Sigmoid colon (tissue), 6 donors: ENCODE measurements at regions not wholly inside any gene's neighbourhood (a gene's known extent, or its start where the extent isn't known, plus 50 kb on each side); places are given as distances from the start of the nearest gene placed in this dataset.

Experiments
- DNase-seq: peaks from one replicate; pipeline ENCODE4 v3.0.0-alpha.2; 2019
- H3K27ac ChIP-seq, 4 donors: fragments of 200-600 bp; sonication (generic); one replicate each; pipeline ENCODE4 v1.5.1; 2016 to 2019; ENCODE audit warnings: mild to moderate bottlenecking in 1 of 4
- H3K27me3 ChIP-seq, 3 donors: fragments of 200-600 bp; sonication (generic); one replicate each; pipeline ENCODE4 v1.5.1; 2019; ENCODE audit warnings: mild to moderate bottlenecking in 1 of 3
- H3K36me3 ChIP-seq, 4 donors: fragments of 200-600 bp; sonication (generic); one replicate each; pipeline ENCODE4 v1.5.1; 2016 to 2019
- H3K4me1 ChIP-seq, 4 donors: fragments of 200-600 bp; sonication (generic); one replicate each; pipeline ENCODE4 v1.5.1; 2017 to 2019
- H3K4me3 ChIP-seq, 4 donors: fragments of 200-600 bp; sonication (generic); one replicate each; pipeline ENCODE4 v1.5.1; 2017 to 2019; ENCODE audit warnings: mild to moderate bottlenecking in 2 of 4, moderate library complexity in 1 of 4
- H3K9me3 ChIP-seq, 4 donors: fragments of 200-600 bp in 3 of 4; sonication (generic) in 3 of 4; one replicate each; pipeline versions ENCODE4 v1.5.1 to v1.6.1; 2013 to 2019
- EP300 ChIP-seq, 4 donors: sonication (generic); formaldehyde crosslinking; IDR thresholded peaks; one replicate each; pipeline ENCODE4 v1.6.1; 2017; ENCODE audit warnings: antibody characterized with exemption in 4 of 4
- POLR2A ChIP-seq, 2 donors: fragments of 450-650 bp; IDR thresholded peaks; one replicate each; pipeline ENCODE4 v1.6.1; 2016; ENCODE audit warnings: antibody characterized with exemption in 2 of 2, mild to moderate bottlenecking in 2 of 2, moderate library complexity in 2 of 2
- POLR2AphosphoS5 ChIP-seq, 4 donors: sonication (generic); formaldehyde crosslinking; IDR thresholded peaks; one replicate each; pipeline ENCODE4 v1.6.1; 2017; ENCODE audit warnings: antibody characterized with exemption in 4 of 4
- WGBS, 2 donors: extraction: QIAGEN DNeasy Blood & Tissue Kit; methylation state at CpG; one replicate each; pipeline ENCODE4 v1.1.7; 2013; 5-methylcytosine and 5-hydroxymethylcytosine counted together
- intact Hi-C: fragments of 100-400 bp; cut with DNase I; formaldehyde crosslinking; loops from one replicate; pipeline ENCODE4 v1.15.1; 2023
- TF ChIP-seq, protein P1 (sequence below), 4 experiments: fragments of 450-650 bp in 3 of 4; fragments of 200-600 bp in 1 of 4; IDR thresholded peaks; one replicate each; pipeline ENCODE4 v1.5.1; 2016 to 2019; ENCODE audit warnings: antibody characterized with exemption in 4 of 4, mild to moderate bottlenecking in 3 of 4, moderate library complexity in 2 of 4
- donor health status: healthy with polysubstance abuse.
- donor health status: healthy.

DNA sequence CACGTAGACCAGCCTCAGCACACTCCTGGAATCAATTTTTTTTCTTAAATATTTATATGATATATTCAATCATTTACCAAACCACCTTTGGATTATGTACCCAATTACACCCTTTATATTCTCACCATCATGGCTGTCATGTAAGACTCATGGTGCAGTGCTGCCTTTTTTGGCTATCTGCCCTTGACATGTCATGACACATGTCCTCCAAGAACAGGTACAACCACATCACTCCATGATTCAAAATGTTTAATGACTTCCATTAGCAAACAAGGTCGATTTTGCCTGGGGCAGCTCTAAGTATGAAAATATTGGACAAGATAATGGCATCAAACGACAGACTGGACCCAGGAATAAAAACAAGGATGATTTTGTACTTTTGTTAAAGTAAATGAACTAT lies 861.1 kb upstream of the ADAMTS5 start:
- H3K4me1 ChIP-seq = peaks cover 0 to 14% (median 11%) of the 10 kb centered on the region in 4 donors
- DNase-seq = no peak
- no peak overlapping the region for H3K27ac ChIP-seq
- no peaks in the 10 kb centered on the region for H3K36me3 ChIP-seq
- no peak for TF ChIP-seq POLR2A (IDR thresholded peaks at IDR 0.05)
- 46 to 63% methylated on average over 3 of the region's 3 CpGs for WGBS, 2 donors
- H3K27me3 ChIP-seq = no peaks in the 10 kb centered on the region
- H3K9me3 ChIP-seq = no peaks in the 10 kb centered on the region
- intact Hi-C loops = no loop called here
- no peak overlapping the region for H3K4me3 ChIP-seq

DNA sequence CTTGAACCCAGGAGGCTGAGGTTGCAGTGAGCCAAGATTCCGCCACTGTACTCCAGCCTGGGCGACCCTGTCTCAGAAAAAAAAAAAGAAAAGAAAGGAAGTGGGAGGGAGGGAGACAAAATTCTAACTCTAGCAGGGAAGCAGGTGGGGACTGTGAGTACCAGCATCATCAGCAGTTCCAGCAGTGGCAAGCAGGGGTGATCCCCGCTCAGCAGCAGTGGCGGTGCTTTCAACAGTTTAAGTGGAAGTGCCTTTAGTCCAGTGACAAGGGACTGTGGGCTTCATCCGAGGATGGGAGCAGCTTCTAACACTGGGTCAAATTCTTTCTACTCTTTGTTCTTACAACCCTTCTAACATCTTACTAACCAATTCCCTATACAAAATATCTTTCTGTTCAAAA lies 858.1 kb upstream of the ADAMTS5 start:
- intact Hi-C loops = no loop called here
- peaks cover 0 to 5% (median 2%) of the 10 kb centered on the region in 4 donors for H3K4me1 ChIP-seq
- H3K36me3 ChIP-seq = no peaks in the 10 kb centered on the region
- TF ChIP-seq EP300 (IDR thresholded peaks at IDR 0.05) = no peak
- TF ChIP-seq POLR2A (IDR thresholded peaks at IDR 0.05) = no peak
- TF ChIP-seq POLR2AphosphoS5 (IDR thresholded peaks at IDR 0.05) = no peak
- TF ChIP-seq, protein P1, sequence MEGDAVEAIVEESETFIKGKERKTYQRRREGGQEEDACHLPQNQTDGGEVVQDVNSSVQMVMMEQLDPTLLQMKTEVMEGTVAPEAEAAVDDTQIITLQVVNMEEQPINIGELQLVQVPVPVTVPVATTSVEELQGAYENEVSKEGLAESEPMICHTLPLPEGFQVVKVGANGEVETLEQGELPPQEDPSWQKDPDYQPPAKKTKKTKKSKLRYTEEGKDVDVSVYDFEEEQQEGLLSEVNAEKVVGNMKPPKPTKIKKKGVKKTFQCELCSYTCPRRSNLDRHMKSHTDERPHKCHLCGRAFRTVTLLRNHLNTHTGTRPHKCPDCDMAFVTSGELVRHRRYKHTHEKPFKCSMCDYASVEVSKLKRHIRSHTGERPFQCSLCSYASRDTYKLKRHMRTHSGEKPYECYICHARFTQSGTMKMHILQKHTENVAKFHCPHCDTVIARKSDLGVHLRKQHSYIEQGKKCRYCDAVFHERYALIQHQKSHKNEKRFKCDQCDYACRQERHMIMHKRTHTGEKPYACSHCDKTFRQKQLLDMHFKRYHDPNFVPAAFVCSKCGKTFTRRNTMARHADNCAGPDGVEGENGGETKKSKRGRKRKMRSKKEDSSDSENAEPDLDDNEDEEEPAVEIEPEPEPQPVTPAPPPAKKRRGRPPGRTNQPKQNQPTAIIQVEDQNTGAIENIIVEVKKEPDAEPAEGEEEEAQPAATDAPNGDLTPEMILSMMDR (IDR thresholded peaks at IDR 0.05) = no peak
- H3K27me3 ChIP-seq = no peaks in the 10 kb centered on the region
- H3K4me3 ChIP-seq = no peak overlapping the region
- WGBS, 2 donors = 86 to 89% methylated on average over 5 of the region's 5 CpGs
- no peaks in the 10 kb centered on the region for H3K9me3 ChIP-seq
- no peak for DNase-seq
- H3K27ac ChIP-seq = no peak overlapping the region

DNA sequence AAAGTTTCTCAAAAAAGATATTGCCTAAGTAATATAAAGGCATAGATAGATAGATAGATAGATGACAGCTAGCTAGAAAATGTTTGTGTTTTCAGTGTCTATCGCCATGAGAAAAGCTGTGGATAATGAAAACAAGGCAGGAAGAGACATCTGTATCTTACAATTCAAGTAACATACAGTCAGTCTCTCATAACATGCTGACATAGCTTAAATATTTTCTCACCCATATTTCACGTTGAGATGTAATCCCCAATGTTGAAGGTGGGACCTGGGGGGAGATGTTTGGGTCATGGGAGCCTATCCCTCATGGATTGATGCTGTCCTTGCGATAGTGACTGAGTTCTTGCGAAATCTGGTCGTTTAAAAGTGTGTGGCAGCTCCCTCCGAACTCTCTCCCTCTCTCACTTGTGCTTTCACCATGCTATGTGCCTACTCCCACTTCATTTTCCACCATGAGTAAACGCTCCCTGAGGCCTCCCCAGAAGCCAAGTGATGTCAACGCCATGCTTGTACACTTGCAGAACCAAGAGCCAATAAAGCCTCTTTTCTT lies 856.8 kb upstream of the ADAMTS5 start:
- WGBS, 2 donors = 76 to 83% methylated on average over 8 of the region's 8 CpGs
- TF ChIP-seq, protein P1 (IDR thresholded peaks at IDR 0.05) = no peak
- no peak for TF ChIP-seq POLR2AphosphoS5 (IDR thresholded peaks at IDR 0.05)
- no peak for TF ChIP-seq POLR2A (IDR thresholded peaks at IDR 0.05)
- TF ChIP-seq EP300 (IDR thresholded peaks at IDR 0.05) = no peak
- Histone ChIP-seq H3K36me3 (no peaks in the 10 kb centered on the region), H3K27ac (no peak overlapping the region), H3K27me3 (no peaks in the 10 kb centered on the region), H3K4me1 (peaks cover 0 to 13% (median 10%) of the 10 kb centered on the region in 4 donors), H3K4me3 (no peak overlapping the region), H3K9me3 (no peaks in the 10 kb centered on the region)
- no peak for DNase-seq
- intact Hi-C loops = no loop called here

DNA sequence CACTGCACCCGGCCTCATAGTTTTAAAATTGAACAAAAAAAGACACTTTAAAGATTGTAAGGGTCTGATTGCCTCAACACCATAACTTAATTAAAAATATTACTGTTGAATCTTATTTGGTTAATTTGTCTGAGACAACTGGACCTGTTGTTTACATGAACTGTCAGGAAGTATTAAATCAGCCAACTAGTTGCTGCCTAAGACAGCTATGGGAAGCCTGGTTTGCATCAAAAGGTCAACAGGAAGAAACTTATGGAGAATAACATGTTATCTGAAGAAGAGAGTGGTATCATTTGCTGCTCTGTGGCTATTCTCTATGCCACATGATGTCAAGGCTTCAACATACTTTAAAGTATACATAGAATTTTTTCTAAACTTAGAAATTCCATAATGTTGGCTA lies 853.5 kb upstream of the ADAMTS5 start:
- 84 to 87% methylated on average over 1 of the region's 1 CpG for WGBS, 2 donors
- TF ChIP-seq EP300 (IDR thresholded peaks at IDR 0.05) (no peak), POLR2A (IDR thresholded peaks at IDR 0.05) (no peak), POLR2AphosphoS5 (IDR thresholded peaks at IDR 0.05) (peak in 2 of 4 donors; percentile 63 to 70)
- TF ChIP-seq, protein P1 (IDR thresholded peaks at IDR 0.05) = no peak
- no peaks in the 10 kb centered on the region for H3K36me3 ChIP-seq
- H3K27me3 ChIP-seq = no peaks in the 10 kb centered on the region
- DNase-seq = no peak
- intact Hi-C loops = no loop called here
- no peak overlapping the region for H3K27ac ChIP-seq
- no peaks in the 10 kb centered on the region for H3K9me3 ChIP-seq
- H3K4me3 ChIP-seq = no peak overlapping the region
- H3K4me1 ChIP-seq = peaks cover 0 to 34% (median 29%) of the 10 kb centered on the region in 4 donors

DNA sequence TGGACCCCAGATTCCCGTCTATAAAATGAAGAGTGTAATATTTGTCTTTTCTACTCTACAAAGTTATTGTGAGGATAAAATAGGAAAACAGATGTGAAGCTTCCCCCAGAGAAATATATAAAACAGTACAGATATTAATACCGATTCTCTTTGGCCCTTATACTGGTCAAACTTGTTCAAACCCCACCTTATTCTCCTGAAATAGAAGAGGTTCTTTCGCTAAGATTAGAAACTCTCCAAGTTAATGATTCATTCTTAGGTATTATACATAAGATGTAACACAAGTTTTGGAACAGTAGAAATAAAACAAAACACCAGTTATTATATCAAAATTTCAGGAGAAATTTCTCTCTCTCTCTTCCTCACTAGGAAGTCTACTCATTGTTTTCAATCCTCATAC lies 852.4 kb upstream of the ADAMTS5 start:
- H3K36me3 ChIP-seq = no peaks in the 10 kb centered on the region
- H3K27me3 ChIP-seq = no peaks in the 10 kb centered on the region
- no peak for DNase-seq
- H3K4me1 ChIP-seq = peaks cover 0 to 34% (median 29%) of the 10 kb centered on the region in 4 donors
- no peak overlapping the region for H3K4me3 ChIP-seq
- 59 to 75% methylated on average over 3 of the region's 3 CpGs for WGBS, 2 donors
- TF ChIP-seq EP300 (IDR thresholded peaks at IDR 0.05) (no peak), POLR2A (IDR thresholded peaks at IDR 0.05) (no peak), POLR2AphosphoS5 (IDR thresholded peaks at IDR 0.05) (no peak)
- TF ChIP-seq, protein P1 (IDR thresholded peaks at IDR 0.05) = no peak
- H3K27ac ChIP-seq = peak overlapping the region; percentile 53 to 68 (median 64)
- H3K9me3 ChIP-seq = no peaks in the 10 kb centered on the region
- intact Hi-C loops = loop anchor here (10.0 kb wide), 1 partner anchor 974 kb away; the partner anchor contains the start of gene ADAMTS1
